Vagina (tissue), 2 donors: ENCODE measurements at regions not wholly inside any gene's neighbourhood (a gene's known extent, or its start where the extent isn't known, plus 50 kb on each side); places are given as distances from the start of the nearest gene placed in this dataset.

ENCODE experiments used
- DNase-seq, 2 donors: peaks; one replicate each; pipeline ENCODE4 v3.0.0-alpha.2; 2017; ENCODE audit errors: extremely low spot score in 2 of 2
- H3K27ac ChIP-seq: fragments of 200-600 bp; sonication (generic); one replicate; pipeline ENCODE4 v1.5.1; 2019
- H3K27me3 ChIP-seq: fragments of 200-600 bp; sonication (generic); one replicate; pipeline ENCODE4 v1.5.1; 2019
- H3K36me3 ChIP-seq, 2 donors: fragments of 200-600 bp; sonication (generic); one replicate each; pipeline ENCODE4 v1.5.1; 2017 to 2019
- H3K4me1 ChIP-seq: fragments of 200-600 bp; sonication (generic); one replicate; pipeline ENCODE4 v1.5.1; 2019
- H3K4me3 ChIP-seq, 2 donors: fragments of 200-600 bp; sonication (generic); 1 replicate in 1 of 2; 2 replicates in 1 of 2; pipeline ENCODE4 v1.5.1; 2016 to 2019
- H3K9me3 ChIP-seq: fragments of 200-600 bp; sonication (generic); one replicate; pipeline ENCODE4 v1.5.1; 2019
- POLR2A ChIP-seq, 2 donors: fragments of 450-650 bp; IDR thresholded peaks; one replicate each; pipeline ENCODE4 v1.6.1; 2017; ENCODE audit warnings: antibody characterized with exemption in 2 of 2, mild to moderate bottlenecking in 2 of 2, moderate library complexity in 2 of 2
- POLR2AphosphoS5 ChIP-seq, 2 donors: sonication (generic); formaldehyde crosslinking; IDR thresholded peaks; one replicate each; pipeline ENCODE4 v1.9.0; 2017; ENCODE audit warnings: antibody characterized with exemption in 2 of 2, mild to moderate bottlenecking in 2 of 2, low read depth in 1 of 2; ENCODE audit not compliant: insufficient read depth in 1 of 2
- intact Hi-C: fragments of 100-400 bp; cut with DNase I; formaldehyde crosslinking; loops from one replicate; pipeline ENCODE4 v1.15.1; 2023
- TF ChIP-seq, protein P1 (sequence below), 3 experiments: fragments of 450-650 bp in 2 of 3; fragments of 200-600 bp in 1 of 3; sonication (generic) in 1 of 3; IDR thresholded peaks; one replicate each; pipeline ENCODE4 v1.5.1; 2017 to 2019; ENCODE audit warnings: antibody characterized with exemption in 3 of 3, mild to moderate bottlenecking in 2 of 3, moderate library complexity in 2 of 3

GRCh38 chr7:52287698-52288097, 747.7 kb upstream of the POM121L12 start:
- TF ChIP-seq POLR2AphosphoS5 (IDR thresholded peaks at IDR 0.05; ENCODE audit: insufficient read depth in 1 of 2, low read depth in 1 of 2) (no peak), POLR2A (IDR thresholded peaks at IDR 0.05) (no peak)
- TF ChIP-seq, protein P1, sequence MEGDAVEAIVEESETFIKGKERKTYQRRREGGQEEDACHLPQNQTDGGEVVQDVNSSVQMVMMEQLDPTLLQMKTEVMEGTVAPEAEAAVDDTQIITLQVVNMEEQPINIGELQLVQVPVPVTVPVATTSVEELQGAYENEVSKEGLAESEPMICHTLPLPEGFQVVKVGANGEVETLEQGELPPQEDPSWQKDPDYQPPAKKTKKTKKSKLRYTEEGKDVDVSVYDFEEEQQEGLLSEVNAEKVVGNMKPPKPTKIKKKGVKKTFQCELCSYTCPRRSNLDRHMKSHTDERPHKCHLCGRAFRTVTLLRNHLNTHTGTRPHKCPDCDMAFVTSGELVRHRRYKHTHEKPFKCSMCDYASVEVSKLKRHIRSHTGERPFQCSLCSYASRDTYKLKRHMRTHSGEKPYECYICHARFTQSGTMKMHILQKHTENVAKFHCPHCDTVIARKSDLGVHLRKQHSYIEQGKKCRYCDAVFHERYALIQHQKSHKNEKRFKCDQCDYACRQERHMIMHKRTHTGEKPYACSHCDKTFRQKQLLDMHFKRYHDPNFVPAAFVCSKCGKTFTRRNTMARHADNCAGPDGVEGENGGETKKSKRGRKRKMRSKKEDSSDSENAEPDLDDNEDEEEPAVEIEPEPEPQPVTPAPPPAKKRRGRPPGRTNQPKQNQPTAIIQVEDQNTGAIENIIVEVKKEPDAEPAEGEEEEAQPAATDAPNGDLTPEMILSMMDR (IDR thresholded peaks at IDR 0.05): no peak
- no peak for DNase-seq
- Histone ChIP-seq H3K36me3 (no peaks in the 10 kb centered on the region), H3K9me3 (no peaks in the 10 kb centered on the region), H3K4me1 (no peaks in the 10 kb centered on the region), H3K4me3 (no peak overlapping the region), H3K27me3 (no peaks in the 10 kb centered on the region), H3K27ac (no peak overlapping the region)
- intact Hi-C loops: no loop called here

DNA sequence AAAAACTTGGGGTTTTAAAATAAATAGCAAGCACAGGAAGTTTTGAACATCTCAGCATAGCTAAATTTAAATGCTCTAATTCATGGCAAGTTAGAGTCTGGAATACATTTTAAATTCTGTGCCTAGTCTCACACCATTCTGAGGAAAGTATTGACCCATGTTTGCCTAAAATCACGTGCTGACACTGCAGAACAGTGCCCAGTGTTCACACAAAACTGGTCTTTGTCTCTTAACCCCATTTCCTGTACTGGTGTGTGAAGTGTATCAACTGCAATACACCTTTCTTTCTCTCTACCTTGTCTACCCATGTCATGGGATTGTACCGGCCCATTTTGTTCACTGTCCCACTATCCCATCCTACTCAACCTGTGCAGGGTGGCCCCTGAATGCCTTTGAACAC, 749.7 kb upstream of the POM121L12 start:
- no peaks in the 10 kb centered on the region for H3K4me1 ChIP-seq
- TF ChIP-seq, protein P1 (IDR thresholded peaks at IDR 0.05): no peak
- TF ChIP-seq POLR2A (IDR thresholded peaks at IDR 0.05) (no peak), POLR2AphosphoS5 (IDR thresholded peaks at IDR 0.05; ENCODE audit: insufficient read depth in 1 of 2, low read depth in 1 of 2) (no peak)
- H3K27ac ChIP-seq: no peak overlapping the region
- intact Hi-C loops: no loop called here
- no peaks in the 10 kb centered on the region for H3K36me3 ChIP-seq
- no peaks in the 10 kb centered on the region for H3K9me3 ChIP-seq
- DNase-seq: no peak
- no peaks in the 10 kb centered on the region for H3K27me3 ChIP-seq
- no peak overlapping the region for H3K4me3 ChIP-seq

DNA sequence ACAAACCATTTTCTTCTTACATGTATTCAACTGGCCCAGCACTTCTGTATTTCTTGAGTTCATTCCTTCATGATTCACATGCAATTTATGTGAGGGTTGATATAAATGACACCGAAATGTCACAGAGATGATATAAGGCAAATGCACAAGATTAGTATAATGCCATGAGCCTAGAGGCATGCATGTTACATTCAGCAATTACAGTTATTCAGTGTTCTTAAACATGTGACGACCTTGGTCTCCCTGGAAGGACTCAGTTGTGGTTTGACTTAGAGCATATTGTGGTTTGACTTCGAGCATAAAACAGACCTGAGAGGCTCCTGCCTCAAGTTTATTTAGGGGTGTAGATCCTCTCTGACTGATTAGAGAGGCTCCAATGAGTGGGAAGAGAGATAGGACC, 752.1 kb upstream of the POM121L12 start:
- Histone ChIP-seq H3K4me3 (no peak overlapping the region), H3K27ac (no peak overlapping the region), H3K4me1 (no peaks in the 10 kb centered on the region), H3K36me3 (no peaks in the 10 kb centered on the region), H3K9me3 (no peaks in the 10 kb centered on the region), H3K27me3 (no peaks in the 10 kb centered on the region)
- TF ChIP-seq POLR2A (IDR thresholded peaks at IDR 0.05): no peak
- TF ChIP-seq, protein P1 (IDR thresholded peaks at IDR 0.05): no peak
- TF ChIP-seq POLR2AphosphoS5 (IDR thresholded peaks at IDR 0.05; ENCODE audit: insufficient read depth in 1 of 2, low read depth in 1 of 2): no peak
- no peak for DNase-seq
- intact Hi-C loops: no loop called here

GRCh38 chr7:52273685-52274610, 761.5 kb upstream of the POM121L12 start:
- H3K36me3 ChIP-seq: no peaks in the 10 kb centered on the region
- H3K9me3 ChIP-seq: no peaks in the 10 kb centered on the region
- no peak overlapping the region for H3K27ac ChIP-seq
- H3K4me3 ChIP-seq: no peak overlapping the region
- H3K27me3 ChIP-seq: no peaks in the 10 kb centered on the region
- no peaks in the 10 kb centered on the region for H3K4me1 ChIP-seq
- intact Hi-C loops: no loop called here
- TF ChIP-seq POLR2A (IDR thresholded peaks at IDR 0.05): no peak
- no peak for TF ChIP-seq POLR2AphosphoS5 (IDR thresholded peaks at IDR 0.05; ENCODE audit: insufficient read depth in 1 of 2, low read depth in 1 of 2)
- TF ChIP-seq, protein P1 (IDR thresholded peaks at IDR 0.05): no peak
- no peak for DNase-seq

- Histone ChIP-seq H3K27me3 (no peaks in the 10 kb centered on the region), H3K36me3 (no peaks in the 10 kb centered on the region), H3K4me1 (no peaks in the 10 kb centered on the region), H3K27ac (no peak overlapping the region), H3K4me3 (no peak overlapping the region), H3K9me3 (no peaks in the 10 kb centered on the region)
- TF ChIP-seq, protein P1 (IDR thresholded peaks at IDR 0.05): no peak
- TF ChIP-seq POLR2AphosphoS5 (IDR thresholded peaks at IDR 0.05; ENCODE audit: insufficient read depth in 1 of 2, low read depth in 1 of 2): no peak
- TF ChIP-seq POLR2A (IDR thresholded peaks at IDR 0.05): no peak
- intact Hi-C loops: no loop called here
- no peak for DNase-seq
Observed at GRCh38 chr7:52271703-52272102, 763.7 kb upstream of the POM121L12 start.
